Adrenal gland (tissue), 9 donors: ENCODE measurements at regions not wholly inside any gene's neighbourhood (a gene's known extent, or its start where the extent isn't known, plus 50 kb on each side); places are given as distances from the start of the nearest gene placed in this dataset.

Source experiments
- DNase-seq, 7 donors: peaks; one replicate each; pipeline ENCODE4 v3.0.0-alpha.2; 2019 to 2020
- H3K27ac ChIP-seq, 5 donors: fragments of 200-600 bp; sonication (generic) in 4 of 5; 1 replicate in 3 of 5; 2 replicates in 2 of 5; pipeline versions ENCODE4 v1.5.1 to v1.8.0; 2016 to 2020; ENCODE audit warnings: mild to moderate bottlenecking in 1 of 5
- H3K27me3 ChIP-seq: fragments of 200-600 bp; 2 replicates; pipeline ENCODE4 v1.8.0; 2021
- H3K36me3 ChIP-seq, 2 donors: fragments of 200-600 bp; replicated peaks in 1 of 2; 1 replicate in 1 of 2; 2 replicates in 1 of 2; pipeline versions ENCODE4 v1.5.1 to v1.8.0; 2018 to 2022
- H3K4me1 ChIP-seq, 2 donors: fragments of 200-600 bp; replicated peaks in 1 of 2; 1 replicate in 1 of 2; 2 replicates in 1 of 2; pipeline versions ENCODE4 v1.5.1 to v1.8.0; 2018 to 2021
- H3K4me3 ChIP-seq, 4 donors: fragments of 200-600 bp; sonication (generic) in 3 of 4; one replicate each; pipeline ENCODE4 v1.5.1; 2016 to 2018
- H3K9me3 ChIP-seq, 3 donors: fragments of 200-600 bp; sonication (generic) in 1 of 3; replicated peaks in 1 of 3; 1 replicate in 2 of 3; 2 replicates in 1 of 3; pipeline versions ENCODE4 v1.5.1 to v1.8.0; 2016 to 2021
- POLR2A ChIP-seq, 2 donors: fragments of 450-650 bp; IDR thresholded peaks; one replicate each; pipeline ENCODE4 v1.6.1; 2017; ENCODE audit warnings: antibody characterized with exemption in 2 of 2, mild to moderate bottlenecking in 2 of 2, moderate library complexity in 1 of 2
- WGBS, 4 donors: extraction: QIAGEN DNeasy Blood & Tissue Kit in 2 of 4; methylation state at CpG; one replicate each; pipeline versions ENCODE4 v1.1.5 to v1.1.7; 2013 to 2017; 5-methylcytosine and 5-hydroxymethylcytosine counted together
- intact Hi-C, 2 donors: fragments of 100-400 bp; cut with DNase I; formaldehyde crosslinking; loops; one replicate each; pipeline versions ENCODE4 v1.14.1 to v1.15.0; 2022 to 2023
- TF ChIP-seq, protein P1 (sequence below), 6 experiments: fragments of 450-650 bp in 4 of 6; fragments of 200-600 bp in 2 of 6; sonication (generic) in 1 of 6; IDR thresholded peaks; 1 replicate in 5 of 6; 2 replicates in 1 of 6; pipeline versions ENCODE4 v1.5.1 to v1.8.0; 2016 to 2021; ENCODE audit warnings: antibody characterized with exemption in 6 of 6, mild to moderate bottlenecking in 2 of 6, moderate library complexity in 1 of 6
- donor health status: healthy with polysubstance abuse.
- donor health status: Bipolar disorder and iron deficiency.
- donor health status: DM: yes; HTN: yes; CAD: no.
- donor health status: DM: no; HTN: no; CAD: no.
- donor health status: DM: no; HTN: no; CAD: no.

DNA sequence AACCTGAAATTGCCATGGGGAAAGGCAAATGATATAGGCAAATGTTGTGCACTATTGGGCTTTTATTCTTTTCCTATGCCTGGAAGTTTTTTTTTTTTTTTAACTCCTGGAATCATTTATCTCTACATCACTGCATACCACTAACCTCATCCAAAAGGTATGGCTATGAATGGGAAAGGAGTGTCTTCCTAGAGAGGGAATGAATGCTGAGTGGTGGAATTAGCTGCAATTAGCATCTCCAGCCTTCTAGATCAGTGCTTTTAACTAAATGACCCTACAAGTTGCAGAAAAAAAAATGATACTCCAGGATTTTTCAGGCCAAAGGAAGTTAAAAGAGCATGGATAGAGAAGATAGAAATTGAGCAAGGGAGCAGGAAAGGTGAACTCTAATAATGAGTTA, 429.8 kb upstream of the PDZRN3 start:
- H3K36me3 ChIP-seq: no peaks in the 10 kb centered on the region
- H3K4me1 ChIP-seq: no peaks in the 10 kb centered on the region
- DNase-seq: no peak
- H3K4me3 ChIP-seq: no peak overlapping the region
- H3K27me3 ChIP-seq: no peaks in the 10 kb centered on the region
- no peak for TF ChIP-seq POLR2A (IDR thresholded peaks at IDR 0.05)
- TF ChIP-seq, protein P1, sequence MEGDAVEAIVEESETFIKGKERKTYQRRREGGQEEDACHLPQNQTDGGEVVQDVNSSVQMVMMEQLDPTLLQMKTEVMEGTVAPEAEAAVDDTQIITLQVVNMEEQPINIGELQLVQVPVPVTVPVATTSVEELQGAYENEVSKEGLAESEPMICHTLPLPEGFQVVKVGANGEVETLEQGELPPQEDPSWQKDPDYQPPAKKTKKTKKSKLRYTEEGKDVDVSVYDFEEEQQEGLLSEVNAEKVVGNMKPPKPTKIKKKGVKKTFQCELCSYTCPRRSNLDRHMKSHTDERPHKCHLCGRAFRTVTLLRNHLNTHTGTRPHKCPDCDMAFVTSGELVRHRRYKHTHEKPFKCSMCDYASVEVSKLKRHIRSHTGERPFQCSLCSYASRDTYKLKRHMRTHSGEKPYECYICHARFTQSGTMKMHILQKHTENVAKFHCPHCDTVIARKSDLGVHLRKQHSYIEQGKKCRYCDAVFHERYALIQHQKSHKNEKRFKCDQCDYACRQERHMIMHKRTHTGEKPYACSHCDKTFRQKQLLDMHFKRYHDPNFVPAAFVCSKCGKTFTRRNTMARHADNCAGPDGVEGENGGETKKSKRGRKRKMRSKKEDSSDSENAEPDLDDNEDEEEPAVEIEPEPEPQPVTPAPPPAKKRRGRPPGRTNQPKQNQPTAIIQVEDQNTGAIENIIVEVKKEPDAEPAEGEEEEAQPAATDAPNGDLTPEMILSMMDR (IDR thresholded peaks at IDR 0.05): no peak
- no peak overlapping the region for H3K27ac ChIP-seq
- intact Hi-C loops: no loop called here
- no peaks in the 10 kb centered on the region for H3K9me3 ChIP-seq

DNA sequence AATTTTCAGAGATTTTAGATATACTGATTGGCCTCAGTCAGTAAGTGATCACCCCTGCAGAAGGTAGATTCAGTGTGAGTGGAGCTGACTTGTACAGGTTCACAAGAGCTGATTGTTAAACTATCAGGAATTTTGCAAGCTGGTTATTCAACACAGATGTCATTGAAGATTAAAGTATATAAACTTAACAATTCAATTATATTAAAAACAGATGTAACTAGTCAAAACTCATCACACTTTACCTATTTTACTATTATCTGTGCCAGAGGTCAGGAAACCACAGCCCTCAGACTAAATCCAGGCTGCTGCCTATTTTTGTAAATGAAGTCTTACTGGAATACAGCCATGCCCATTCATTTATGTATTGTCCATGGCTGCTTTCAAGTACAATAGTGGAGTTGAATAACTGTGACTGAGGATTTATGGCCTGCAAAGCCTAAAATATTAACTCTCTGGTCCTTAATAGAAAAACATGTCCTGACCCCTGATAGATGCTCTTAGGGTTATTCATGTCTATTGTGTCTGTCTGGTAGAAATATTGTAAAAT, 429.3 kb upstream of the PDZRN3 start:
- Histone ChIP-seq H3K4me1 (no peaks in the 10 kb centered on the region), H3K9me3 (no peaks in the 10 kb centered on the region), H3K36me3 (no peaks in the 10 kb centered on the region), H3K27me3 (no peaks in the 10 kb centered on the region), H3K27ac (no peak overlapping the region), H3K4me3 (no peak overlapping the region)
- TF ChIP-seq, protein P1 (IDR thresholded peaks at IDR 0.05): no peak
- TF ChIP-seq POLR2A (IDR thresholded peaks at IDR 0.05): no peak
- intact Hi-C loops: no loop called here
- no peak for DNase-seq

DNA sequence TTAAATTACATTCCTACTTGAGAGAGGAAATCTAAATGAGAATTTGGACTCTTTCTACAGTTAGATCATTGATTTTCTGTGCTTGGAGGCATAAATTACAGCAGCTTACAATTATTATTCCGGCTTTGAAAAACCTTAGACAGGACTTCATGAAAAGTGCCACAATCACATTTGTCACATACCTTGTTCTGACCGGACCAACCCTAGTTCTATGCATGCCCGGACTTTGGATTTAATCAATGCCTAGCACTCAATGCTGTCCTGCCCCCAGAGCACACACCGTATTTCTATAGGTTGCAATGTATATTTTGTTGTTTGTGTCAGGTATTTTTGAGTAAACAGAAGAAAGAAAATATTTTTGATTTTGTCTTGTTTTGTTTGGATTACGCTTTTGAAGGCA, 424.7 kb upstream of the PDZRN3 start:
- DNase-seq: no peak
- no peak overlapping the region for H3K4me3 ChIP-seq
- intact Hi-C loops: no loop called here
- H3K27me3 ChIP-seq: no peaks in the 10 kb centered on the region
- no peaks in the 10 kb centered on the region for H3K4me1 ChIP-seq
- no peaks in the 10 kb centered on the region for H3K36me3 ChIP-seq
- H3K27ac ChIP-seq: no peak overlapping the region
- H3K9me3 ChIP-seq: no peaks in the 10 kb centered on the region
- TF ChIP-seq, protein P1 (IDR thresholded peaks at IDR 0.05): no peak
- TF ChIP-seq POLR2A (IDR thresholded peaks at IDR 0.05): no peak
- WGBS, 4 donors: 87 to 91% (median 88%) methylated on average over 5 of the region's 5 CpGs

DNA sequence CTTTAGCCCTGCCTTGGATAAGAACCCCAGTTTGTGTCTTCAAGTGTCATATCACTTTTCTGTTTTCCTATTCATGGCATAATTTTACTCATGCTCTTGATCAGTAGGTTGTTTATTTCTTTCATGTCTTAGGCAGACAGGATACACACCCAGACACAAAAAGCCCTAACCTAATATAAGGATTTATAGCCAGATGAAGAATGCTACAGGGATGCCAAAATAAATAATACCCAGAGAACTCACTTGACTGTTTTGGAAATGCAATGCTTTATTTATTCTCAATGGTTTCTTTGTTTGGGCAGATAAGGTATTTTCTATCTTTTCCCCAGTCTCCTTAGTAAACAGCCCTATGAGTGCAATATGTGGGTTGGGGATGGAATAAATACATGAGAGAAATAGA, 424.0 kb upstream of the PDZRN3 start:
- H3K9me3 ChIP-seq: no peaks in the 10 kb centered on the region
- H3K27ac ChIP-seq: no peak overlapping the region
- H3K36me3 ChIP-seq: no peaks in the 10 kb centered on the region
- TF ChIP-seq, protein P1 (IDR thresholded peaks at IDR 0.05): no peak
- TF ChIP-seq POLR2A (IDR thresholded peaks at IDR 0.05): no peak
- H3K4me1 ChIP-seq: no peaks in the 10 kb centered on the region
- no peak for DNase-seq
- H3K27me3 ChIP-seq: no peaks in the 10 kb centered on the region
- H3K4me3 ChIP-seq: no peak overlapping the region
- intact Hi-C loops: no loop called here
